ENCODE measurements at regions not wholly inside any gene's neighbourhood (a gene's known extent, or its start where the extent isn't known, plus 50 kb on each side); places are given as distances from the start of the nearest gene placed in this dataset.

DNA sequence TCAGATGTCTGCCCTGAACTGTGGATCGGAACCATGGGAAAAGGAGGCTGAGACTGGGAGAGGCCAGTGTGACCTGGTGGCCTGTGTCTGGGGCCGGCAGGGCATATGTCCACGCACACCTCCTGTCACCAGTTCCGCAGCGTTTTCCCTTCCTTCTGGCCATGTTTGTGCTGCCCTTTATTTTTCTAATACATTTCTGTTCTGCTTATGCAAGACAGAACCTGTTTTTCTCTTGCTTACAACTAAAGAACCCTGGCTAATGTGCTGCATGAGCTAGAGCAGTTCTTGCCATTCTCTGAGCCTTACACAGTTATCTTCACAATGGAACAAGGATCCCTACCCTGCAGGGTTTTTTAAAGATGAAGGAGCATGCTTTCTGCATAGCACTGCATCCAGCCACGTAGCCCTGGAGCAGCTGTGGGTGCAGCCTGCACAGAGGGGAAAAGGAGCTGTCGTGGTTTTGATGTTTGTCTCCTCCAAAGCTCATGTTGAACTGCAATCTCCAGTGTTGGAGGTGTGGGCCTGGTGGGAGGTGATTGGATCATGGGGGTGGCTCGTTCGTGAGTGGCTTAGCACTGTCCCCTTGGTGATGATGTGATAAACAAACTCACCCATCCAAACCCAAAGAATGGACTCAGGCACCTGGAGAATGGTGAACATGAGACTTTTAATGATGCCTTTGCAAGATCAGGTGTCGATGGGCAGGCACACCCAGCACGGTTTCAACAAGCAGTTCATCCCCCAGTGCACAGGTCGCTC is 84.8 kb upstream of the SHANK2 start:
- Histone ChIP-seq H3K79me2 (ENCODE audit: insufficient read depth, low read length) (no peaks in the 10 kb centered on the region), H4K20me1 (ENCODE audit: control insufficient read depth, insufficient read depth, insufficient read length) (no peaks in the 10 kb centered on the region), H4K8ac (replicated peaks; ENCODE audit: insufficient read length, low read depth, low read length) (no peak overlapping the region), H2BK120ac (ENCODE audit: low read depth, low read length, poor library complexity, severe bottlenecking) (no peak overlapping the region), H3K27ac (ENCODE audit: insufficient read length, low read depth, low read length) (no peak overlapping the region), H2BK12ac (ENCODE audit: insufficient read length, low read depth, low read length) (no peak overlapping the region), H3K9ac (ENCODE audit: extremely low read depth, insufficient read length, low read length) (no peak overlapping the region), H2AK5ac (ENCODE audit: insufficient read length, low read length) (no peak overlapping the region), H3K79me1 (ENCODE audit: insufficient read depth, low read depth, low read length, poor library complexity, severe bottlenecking) (no peaks in the 10 kb centered on the region), H2BK15ac (ENCODE audit: low read depth, low read length) (no peak overlapping the region), H3K4me1 (ENCODE audit: insufficient read depth, low read length) (no peaks in the 10 kb centered on the region), H3K4ac (ENCODE audit: low read depth, low read length) (no peak overlapping the region), H2BK5ac (ENCODE audit: insufficient read length, low read length) (no peak overlapping the region), H3K18ac (ENCODE audit: insufficient read length, low read depth, low read length) (no peak overlapping the region), H3K56ac (ENCODE audit: insufficient read length, low read depth, low read length) (no peak overlapping the region), H3K23me2 (ENCODE audit: insufficient read length, low read depth, low read length, poor library complexity, severe bottlenecking) (no peaks in the 10 kb centered on the region), H3K4me2 (ENCODE audit: insufficient read depth, insufficient read length, low read length) (no peak overlapping the region), H2AFZ (ENCODE audit: low read length) (no peak overlapping the region), H2BK20ac (ENCODE audit: low read depth, low read length, poor library complexity, severe bottlenecking) (no peak overlapping the region), H3K9me3 (ENCODE audit: control insufficient read depth, low read depth, low read length) (peaks cover 19% of the 10 kb centered on the region), H4K5ac (ENCODE audit: insufficient read length, low read depth, low read length) (no peak overlapping the region), H3T11ph (ENCODE audit: low read length) (no peak overlapping the region), H3K27me3 (ENCODE audit: insufficient read depth, low read length) (peaks cover 3% of the 10 kb centered on the region; the same call in 1 of the 2 replicates), H3K23ac (ENCODE audit: insufficient read length, low read depth, low read length) (no peak overlapping the region), H3K14ac (ENCODE audit: insufficient read depth, low read length) (no peak overlapping the region; the same call in 1 of the 2 replicates), H4K91ac (ENCODE audit: insufficient read length, low read depth, low read length) (no peak overlapping the region)
- Mint-ChIP-seq H3K27me3 (ENCODE audit: low read depth) (peaks cover 23% of the 10 kb centered on the region), H3K36me3 (ENCODE audit: insufficient read depth in 1 of 3, low read depth in 3 of 3) (peaks cover 5 to 7% (median 6%) of the 10 kb centered on the region in 3 experiments; a peak in 6 of 7 replicates), H3K4me1 (peaks cover 8 to 10% of the 10 kb centered on the region in 2 experiments), H3K9me3 (peaks cover 26 to 30% of the 10 kb centered on the region in 2 experiments), H3K27ac (no peak overlapping the region), H3K4me3 (no peak overlapping the region)
- peak; percentile 8 for DNase-seq
- TF ChIP-seq, protein P1, sequence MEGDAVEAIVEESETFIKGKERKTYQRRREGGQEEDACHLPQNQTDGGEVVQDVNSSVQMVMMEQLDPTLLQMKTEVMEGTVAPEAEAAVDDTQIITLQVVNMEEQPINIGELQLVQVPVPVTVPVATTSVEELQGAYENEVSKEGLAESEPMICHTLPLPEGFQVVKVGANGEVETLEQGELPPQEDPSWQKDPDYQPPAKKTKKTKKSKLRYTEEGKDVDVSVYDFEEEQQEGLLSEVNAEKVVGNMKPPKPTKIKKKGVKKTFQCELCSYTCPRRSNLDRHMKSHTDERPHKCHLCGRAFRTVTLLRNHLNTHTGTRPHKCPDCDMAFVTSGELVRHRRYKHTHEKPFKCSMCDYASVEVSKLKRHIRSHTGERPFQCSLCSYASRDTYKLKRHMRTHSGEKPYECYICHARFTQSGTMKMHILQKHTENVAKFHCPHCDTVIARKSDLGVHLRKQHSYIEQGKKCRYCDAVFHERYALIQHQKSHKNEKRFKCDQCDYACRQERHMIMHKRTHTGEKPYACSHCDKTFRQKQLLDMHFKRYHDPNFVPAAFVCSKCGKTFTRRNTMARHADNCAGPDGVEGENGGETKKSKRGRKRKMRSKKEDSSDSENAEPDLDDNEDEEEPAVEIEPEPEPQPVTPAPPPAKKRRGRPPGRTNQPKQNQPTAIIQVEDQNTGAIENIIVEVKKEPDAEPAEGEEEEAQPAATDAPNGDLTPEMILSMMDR (conservative IDR thresholded peaks at IDR 0.05) = no peak
- WGBS (ENCODE audit: extremely low coverage, insufficient read length, low lambda C conversion rate) = no CpG with 5 or more reads among the region's 12 CpGs

Data from H9 (cell line).